ENCODE measurements at regions not wholly inside any gene's neighbourhood (a gene's known extent, or its start where the extent isn't known, plus 50 kb on each side); places are given as distances from the start of the nearest gene placed in this dataset.

GRCh38 chr7:32194537-32194936 lies 124.3 kb upstream of the PDE1C start:
- no peak for TF ChIP-seq CTCF (IDR thresholded peaks at IDR 0.05 in 2 of 3, conservative IDR thresholded peaks at IDR 0.05 in 1 of 3; ENCODE audit: borderline replicate concordance in 1 of 3, insufficient read depth in 1 of 3, low read depth in 2 of 3, low read length in 2 of 3)
- TF ChIP-seq REST (IDR thresholded peaks at IDR 0.05; ENCODE audit: low read depth): no peak
- TF ChIP-seq RAD21 (IDR thresholded peaks at IDR 0.05; ENCODE audit: low read depth): no peak
- TF ChIP-seq EZH2 (IDR thresholded peaks at IDR 0.05): no peak
- TF ChIP-seq EGR1 (IDR thresholded peaks at IDR 0.05; ENCODE audit: low read depth): no peak
- no peak for TF ChIP-seq CBX3 (IDR thresholded peaks at IDR 0.05; ENCODE audit: low read depth)
- TF ChIP-seq FOSL1 (IDR thresholded peaks at IDR 0.05; ENCODE audit: low read depth): no peak
- no peak for TF ChIP-seq SRF (IDR thresholded peaks at IDR 0.05; ENCODE audit: low read depth)
- TF ChIP-seq ATF3 (IDR thresholded peaks at IDR 0.05): no peak
- Histone ChIP-seq H2AFZ (ENCODE audit: low read depth, low read length, poor library complexity, severe bottlenecking) (no peak overlapping the region), H3K4me3 (replicated peaks in 1 of 2; ENCODE audit: low read depth in 1 of 2, low read length in 2 of 2) (no peak overlapping the region), H3K79me2 (ENCODE audit: insufficient read depth, low read length) (no peaks in the 10 kb centered on the region), H3K4me1 (ENCODE audit: control insufficient read depth in 1 of 2, insufficient read depth in 2 of 2, low read length in 2 of 2) (no peaks in the 10 kb centered on the region), H3K36me3 (ENCODE audit: control insufficient read depth in 1 of 2, insufficient read depth in 2 of 2, low read length in 2 of 2) (no peaks in the 10 kb centered on the region), H3K9me3 (ENCODE audit: control insufficient read depth in 1 of 2, insufficient read depth in 1 of 2, low read depth in 1 of 2, low read length in 2 of 2) (0 out of 4 replicates have a peak, but pooled peaks cover 0 to 3% of the 10 kb centered on the region in 2 experiments), H4K20me1 (ENCODE audit: insufficient read depth) (no peaks in the 10 kb centered on the region), H3K9me2 (ENCODE audit: insufficient read depth) (no peaks in the 10 kb centered on the region), H3K27me3 (ENCODE audit: insufficient read depth, low read length) (no peaks in the 10 kb centered on the region), H3K9ac (ENCODE audit: low read length) (no peak overlapping the region), H3K4me2 (ENCODE audit: low read length) (no peak overlapping the region), H3K27ac (ENCODE audit: low read depth, low read length) (no peak overlapping the region)
- intact Hi-C loops (cut with micrococcal nuclease): no loop called here
- ATAC-seq (no peak), DNase-seq (ENCODE audit: low read depth, low spot score) (no peak)
- ChIA-PET POLR2A (no interaction called here), RAD21 (ENCODE audit: low non-redundant PET in 1 of 2, low total read pairs in 2 of 2, uncharacterized antibody in 2 of 2, unreplicated experiment in 2 of 2) (no interaction called here), CTCF (no interaction called here)
- BruUV-seq (replicated peaks): no TSS peak

Measured in HCT116 (cell line).